HG02970 (cell line): ENCODE measurements at regions not wholly inside any gene's neighbourhood (a gene's known extent, or its start where the extent isn't known, plus 50 kb on each side); places are given as distances from the start of the nearest gene placed in this dataset.

ENCODE experiments used
- ATAC-seq: cut with Tn5 transposase; IDR thresholded peaks from one replicate; pipeline ENCODE4 v1.9.1; 2021; ENCODE audit warnings: mild to moderate bottlenecking, moderate library complexity, moderate number of reproducible peaks; ENCODE audit not compliant: unreplicated experiment, low FRiP score

GRCh38 chr6:156344491-156344890 lies 432.7 kb upstream of the ARID1B start:
- no peak for ATAC-seq

GRCh38 chr6:156337801-156338200 lies 439.4 kb upstream of the ARID1B start:
- no peak for ATAC-seq

GRCh38 chr6:156336733-156337132 lies 440.4 kb upstream of the ARID1B start:
- no peak for ATAC-seq

GRCh38 chr6:156336089-156336488 lies 441.1 kb upstream of the ARID1B start:
- ATAC-seq: no peak

- ATAC-seq: no peak
Measured at GRCh38 chr6:156334966-156335365, 442.2 kb upstream of the ARID1B start.

GRCh38 chr6:156319707-156320106 lies 457.5 kb upstream of the ARID1B start:
- no peak for ATAC-seq

- ATAC-seq: no peak
Measured at GRCh38 chr6:156316583-156317125, 460.5 kb upstream of the ARID1B start.

GRCh38 chr6:156315146-156315545 lies 462.0 kb upstream of the ARID1B start:
- no peak for ATAC-seq

GRCh38 chr6:156313037-156313436 lies 464.1 kb upstream of the ARID1B start:
- no peak for ATAC-seq

GRCh38 chr6:156311291-156311690 lies 465.9 kb upstream of the ARID1B start:
- ATAC-seq: no peak

- ATAC-seq: no peak
Measured at GRCh38 chr6:156310701-156311100, 466.5 kb upstream of the ARID1B start.

GRCh38 chr6:156309017-156309416 lies 468.2 kb upstream of the ARID1B start:
- ATAC-seq: no peak

GRCh38 chr6:156308604-156309003 lies 468.6 kb upstream of the ARID1B start:
- no peak for ATAC-seq

GRCh38 chr6:156306531-156306930 lies 470.6 kb upstream of the ARID1B start:
- ATAC-seq: no peak

GRCh38 chr6:156283091-156283490 lies 494.1 kb upstream of the ARID1B start:
- no peak for ATAC-seq

GRCh38 chr6:156282087-156282486 lies 495.1 kb upstream of the ARID1B start:
- no peak for ATAC-seq

- no peak for ATAC-seq
Measured at GRCh38 chr6:156281266-156281665, 495.9 kb upstream of the ARID1B start.

GRCh38 chr6:156280065-156280464 lies 497.1 kb upstream of the ARID1B start:
- ATAC-seq: no peak

GRCh38 chr6:156279261-156279969 lies 497.8 kb upstream of the ARID1B start:
- ATAC-seq: peak; percentile 70

GRCh38 chr6:156273065-156273711 lies 504.0 kb upstream of the ARID1B start:
- ATAC-seq: no peak

GRCh38 chr6:156269751-156270369 lies 507.3 kb upstream of the ARID1B start:
- no peak for ATAC-seq
